Pancreas (tissue), 10 donors: ENCODE measurements at regions not wholly inside any gene's neighbourhood (a gene's known extent, or its start where the extent isn't known, plus 50 kb on each side); places are given as distances from the start of the nearest gene placed in this dataset.

Experiments used
- ATAC-seq, 4 donors: fragments of 200-7000 bp; cut with Tn5 transposase; one replicate each; pipeline versions ENCODE4 v1.8.0 to v1.9.1; 2020; ENCODE audit warnings: mild to moderate bottlenecking in 4 of 4, moderate library complexity in 4 of 4
- DNase-seq, 6 donors: peaks; one replicate each; pipeline ENCODE4 v3.0.0-alpha.2; 2020
- FAIRE-seq: peaks from 2 replicates; lab custom pipeline; 2012; peaks lifted over from hg19 to GRCh38; lab: Jason Lieb, UNC
- H3K27ac ChIP-seq, 4 donors: fragments of 200-600 bp; sonication (generic); 1 replicate in 3 of 4; 2 replicates in 1 of 4; pipeline versions ENCODE4 v1.5.0 to v1.8.0; 2020
- H3K27me3 ChIP-seq, 4 donors: fragments of 200-600 bp; one replicate each; pipeline ENCODE4 v1.8.0; 2021
- H3K36me3 ChIP-seq, 3 donors: fragments of 200-600 bp; sonication (generic) in 1 of 3; one replicate each; pipeline versions ENCODE4 v1.5.0 to v1.8.0; 2020 to 2021
- H3K4me1 ChIP-seq, 3 donors: fragments of 200-600 bp; one replicate each; pipeline ENCODE4 v1.8.0; 2021
- H3K4me3 ChIP-seq, 4 donors: fragments of 200-600 bp; sonication (generic) in 2 of 4; one replicate each; pipeline versions ENCODE4 v1.5.0 to v1.8.0; 2020 to 2021
- H3K9me3 ChIP-seq, 4 donors: fragments of 200-600 bp; one replicate each; pipeline ENCODE4 v1.8.0; 2021
- WGBS, 2 donors: extraction: QIAGEN DNeasy Blood & Tissue Kit; methylation state at CpG; one replicate each; pipeline ENCODE4 v1.1.7; 2013; 5-methylcytosine and 5-hydroxymethylcytosine counted together
- intact Hi-C, 3 donors: fragments of 100-400 bp; cut with DNase I; formaldehyde crosslinking; loops; one replicate each; pipeline versions ENCODE4 v1.11.1 to v1.14.2; 2022
- microRNA-seq, 2 donors: library from miRNA; unstranded; fragments of <30 nt; microRNA quantifications; one replicate each; pipeline versions ENCODE4 to v1.1.0, GENCODE V29; 2019 to 2020
- TF ChIP-seq, protein P1 (sequence below), 4 donors: fragments of 200-600 bp; sonication (generic) in 3 of 4; IDR thresholded peaks; one replicate each; pipeline versions ENCODE4 v1.5.0 to v1.8.0; 2021; ENCODE audit warnings: antibody characterized with exemption in 4 of 4
- donor health status: healthy with polysubstance abuse.
- donor health status: DM: no; HTN: no; CAD: no; lungs with moderate emphysema.
- donor health status: DM: no; HTN: no; CAD: no.
- donor health status: control.
- donor health status: control.
- donor health status: Bipolar disorder and iron deficiency.
- donor health status: DM: yes; HTN: yes; CAD: no.
- donor health status: DM: no; HTN: no; CAD: no.
- donor health status: DM: no; HTN: no; CAD: no.
- donor health status: DM: yes; HTN: yes; CAD: no.

DNA sequence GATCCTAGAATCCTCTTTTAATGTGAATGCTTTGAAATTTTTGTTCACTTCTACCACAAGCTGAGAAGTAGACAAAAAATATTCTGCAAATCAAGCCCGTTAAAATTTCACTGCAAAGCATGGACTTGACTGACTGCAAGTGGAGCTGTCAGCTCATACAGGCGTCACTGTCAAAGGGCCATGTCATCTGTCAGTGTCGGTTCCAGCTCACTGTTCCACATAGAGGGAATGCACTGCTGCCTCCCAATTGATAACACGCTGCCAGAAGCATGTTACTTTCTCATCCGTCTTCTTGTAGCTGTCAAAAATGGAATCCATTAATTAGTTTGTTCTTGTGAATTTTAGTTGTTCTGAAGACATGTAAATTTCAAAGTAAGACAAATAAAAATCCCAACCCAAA lies 50.4 kb upstream of the FBXL4 start:
- H3K27me3 ChIP-seq = no peaks in the 10 kb centered on the region
- ATAC-seq = no peak
- intact Hi-C loops = no loop called here
- no peaks in the 10 kb centered on the region for H3K4me1 ChIP-seq
- WGBS, 2 donors = 41 to 53% methylated on average over 5 of the region's 5 CpGs
- no peak overlapping the region for H3K27ac ChIP-seq
- no peaks in the 10 kb centered on the region for H3K9me3 ChIP-seq
- FAIRE-seq = no peak
- H3K4me3 ChIP-seq = no peak overlapping the region
- H3K36me3 ChIP-seq = no peaks in the 10 kb centered on the region
- TF ChIP-seq, protein P1, sequence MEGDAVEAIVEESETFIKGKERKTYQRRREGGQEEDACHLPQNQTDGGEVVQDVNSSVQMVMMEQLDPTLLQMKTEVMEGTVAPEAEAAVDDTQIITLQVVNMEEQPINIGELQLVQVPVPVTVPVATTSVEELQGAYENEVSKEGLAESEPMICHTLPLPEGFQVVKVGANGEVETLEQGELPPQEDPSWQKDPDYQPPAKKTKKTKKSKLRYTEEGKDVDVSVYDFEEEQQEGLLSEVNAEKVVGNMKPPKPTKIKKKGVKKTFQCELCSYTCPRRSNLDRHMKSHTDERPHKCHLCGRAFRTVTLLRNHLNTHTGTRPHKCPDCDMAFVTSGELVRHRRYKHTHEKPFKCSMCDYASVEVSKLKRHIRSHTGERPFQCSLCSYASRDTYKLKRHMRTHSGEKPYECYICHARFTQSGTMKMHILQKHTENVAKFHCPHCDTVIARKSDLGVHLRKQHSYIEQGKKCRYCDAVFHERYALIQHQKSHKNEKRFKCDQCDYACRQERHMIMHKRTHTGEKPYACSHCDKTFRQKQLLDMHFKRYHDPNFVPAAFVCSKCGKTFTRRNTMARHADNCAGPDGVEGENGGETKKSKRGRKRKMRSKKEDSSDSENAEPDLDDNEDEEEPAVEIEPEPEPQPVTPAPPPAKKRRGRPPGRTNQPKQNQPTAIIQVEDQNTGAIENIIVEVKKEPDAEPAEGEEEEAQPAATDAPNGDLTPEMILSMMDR (IDR thresholded peaks at IDR 0.05) = no peak
- no peak for DNase-seq

Small RNA genes in the stretch of these regions (microRNA-seq; reads per million reads assigned to microRNA genes)
- 0 reads per million in 2 donors for gene MIR548AI
